ENCODE measurements at regions not wholly inside any gene's neighbourhood (a gene's known extent, or its start where the extent isn't known, plus 50 kb on each side); places are given as distances from the start of the nearest gene placed in this dataset.

DNA sequence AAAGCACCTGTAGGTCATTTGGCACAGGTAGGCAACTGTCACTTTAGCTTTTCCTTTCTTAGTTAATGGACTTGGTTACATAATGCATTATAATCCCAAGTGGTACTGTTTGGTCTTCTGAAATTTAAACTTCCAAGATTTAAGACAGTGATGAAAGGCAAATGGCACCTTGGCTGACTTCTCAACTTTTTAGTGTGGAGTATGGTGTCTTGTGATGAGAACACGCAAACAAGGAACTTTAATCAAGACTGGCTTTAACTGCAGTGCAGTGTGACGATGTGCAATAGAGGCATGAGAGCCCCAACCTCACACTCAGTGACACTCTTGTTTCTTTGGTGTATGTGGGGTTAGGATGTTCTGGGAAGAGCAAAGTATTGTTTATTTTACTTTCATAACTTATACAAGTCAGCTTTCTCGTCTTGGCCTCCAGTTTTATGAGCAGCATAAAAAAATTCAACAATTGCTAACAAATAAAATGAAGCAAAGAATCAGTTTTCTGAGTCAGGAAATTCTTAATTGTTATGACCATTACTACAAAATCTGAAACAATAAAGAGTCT lies 171.9 kb downstream of the MAD2L1 start (continued):
- TF ChIP-seq, protein P1, sequence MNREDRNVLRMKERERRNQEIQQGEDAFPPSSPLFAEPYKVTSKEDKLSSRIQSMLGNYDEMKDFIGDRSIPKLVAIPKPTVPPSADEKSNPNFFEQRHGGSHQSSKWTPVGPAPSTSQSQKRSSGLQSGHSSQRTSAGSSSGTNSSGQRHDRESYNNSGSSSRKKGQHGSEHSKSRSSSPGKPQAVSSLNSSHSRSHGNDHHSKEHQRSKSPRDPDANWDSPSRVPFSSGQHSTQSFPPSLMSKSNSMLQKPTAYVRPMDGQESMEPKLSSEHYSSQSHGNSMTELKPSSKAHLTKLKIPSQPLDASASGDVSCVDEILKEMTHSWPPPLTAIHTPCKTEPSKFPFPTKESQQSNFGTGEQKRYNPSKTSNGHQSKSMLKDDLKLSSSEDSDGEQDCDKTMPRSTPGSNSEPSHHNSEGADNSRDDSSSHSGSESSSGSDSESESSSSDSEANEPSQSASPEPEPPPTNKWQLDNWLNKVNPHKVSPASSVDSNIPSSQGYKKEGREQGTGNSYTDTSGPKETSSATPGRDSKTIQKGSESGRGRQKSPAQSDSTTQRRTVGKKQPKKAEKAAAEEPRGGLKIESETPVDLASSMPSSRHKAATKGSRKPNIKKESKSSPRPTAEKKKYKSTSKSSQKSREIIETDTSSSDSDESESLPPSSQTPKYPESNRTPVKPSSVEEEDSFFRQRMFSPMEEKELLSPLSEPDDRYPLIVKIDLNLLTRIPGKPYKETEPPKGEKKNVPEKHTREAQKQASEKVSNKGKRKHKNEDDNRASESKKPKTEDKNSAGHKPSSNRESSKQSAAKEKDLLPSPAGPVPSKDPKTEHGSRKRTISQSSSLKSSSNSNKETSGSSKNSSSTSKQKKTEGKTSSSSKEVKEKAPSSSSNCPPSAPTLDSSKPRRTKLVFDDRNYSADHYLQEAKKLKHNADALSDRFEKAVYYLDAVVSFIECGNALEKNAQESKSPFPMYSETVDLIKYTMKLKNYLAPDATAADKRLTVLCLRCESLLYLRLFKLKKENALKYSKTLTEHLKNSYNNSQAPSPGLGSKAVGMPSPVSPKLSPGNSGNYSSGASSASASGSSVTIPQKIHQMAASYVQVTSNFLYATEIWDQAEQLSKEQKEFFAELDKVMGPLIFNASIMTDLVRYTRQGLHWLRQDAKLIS (CRISPR knock-in tag; IDR thresholded peaks at IDR 0.05) = no peak
- no peak for TF ChIP-seq ZSCAN32 (CRISPR knock-in tag; IDR thresholded peaks at IDR 0.05)
- TF ChIP-seq DIDO1 (tag; IDR thresholded peaks at IDR 0.05; ENCODE audit: low read depth) = no peak
- no peak for TF ChIP-seq PHTF2 (CRISPR knock-in tag; IDR thresholded peaks at IDR 0.05)
- no peak for TF ChIP-seq BRD9 (IDR thresholded peaks at IDR 0.05; ENCODE audit: low read depth, partially characterized antibody)
- TF ChIP-seq NFATC3 (IDR thresholded peaks at IDR 0.05) = no peak

DNA sequence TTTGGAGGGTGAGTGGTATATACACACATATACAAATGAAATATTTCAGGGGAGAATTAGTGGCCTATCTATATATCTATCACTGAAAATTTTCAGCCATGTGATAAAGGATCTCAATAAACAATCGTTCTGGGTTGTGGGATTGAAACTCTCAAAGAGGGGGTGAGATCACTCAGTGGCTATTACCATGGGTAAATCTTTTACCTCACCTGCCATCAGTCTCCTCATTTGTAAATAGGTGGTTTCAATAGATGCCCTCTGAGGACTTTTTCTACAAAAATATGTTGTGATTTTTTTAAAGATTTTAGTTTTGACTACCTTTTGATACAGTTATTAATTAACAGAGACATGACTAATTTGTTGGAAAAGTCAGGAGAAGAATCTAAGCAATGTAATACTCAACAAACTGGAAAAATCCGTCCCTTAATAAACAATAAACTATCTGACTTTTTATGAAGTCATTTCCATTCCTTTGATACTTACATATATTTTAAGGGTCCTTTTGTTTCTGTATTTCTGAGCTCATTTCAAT lies 192.8 kb downstream of the MAD2L1 start:
- Histone ChIP-seq H3K4me1 (replicated peaks in 1 of 2; ENCODE audit: control insufficient read depth in 2 of 2, insufficient read depth in 2 of 2, low read length in 2 of 2) (no peaks in the 10 kb centered on the region), H2AFZ (ENCODE audit: low read depth, low read length) (no peak overlapping the region), H3K27ac (ENCODE audit: extremely low read depth, low read depth, low read length) (no peak overlapping the region), H4K20me1 (replicated peaks; ENCODE audit: control insufficient read depth, insufficient read depth, low read length) (no peaks in the 10 kb centered on the region), H3K79me2 (ENCODE audit: control insufficient read depth, insufficient read depth, low read length) (no peaks in the 10 kb centered on the region), H3K9me1 (ENCODE audit: control insufficient read depth, insufficient read depth, low read length) (no peaks in the 10 kb centered on the region), H3K9me3 (replicated peaks; ENCODE audit: control insufficient read depth, insufficient read depth, low read depth, low read length) (no peaks in the 10 kb centered on the region), H3K4me2 (ENCODE audit: insufficient read depth, low read length) (no peak overlapping the region), H3K4me3 (no peak overlapping the region), H3K36me3 (ENCODE audit: control insufficient read depth, insufficient read depth, low read length) (no peaks in the 10 kb centered on the region), H3K27me3 (ENCODE audit: control insufficient read depth in 2 of 2, insufficient read depth in 2 of 2, low read length in 2 of 2) (no peaks in the 10 kb centered on the region), H3K9ac (ENCODE audit: insufficient read depth in 1 of 2, low read depth in 2 of 2, low read length in 2 of 2) (no peak overlapping the region)
- ChIA-PET POLR2A (no interaction called here), CTCF (ENCODE audit: low intra/inter-chr PET ratio) (no interaction called here)
- intact Hi-C loops (cut with micrococcal nuclease) (no loop called here), in situ Hi-C loops (cut with MboI) (no loop called here)
- ATAC-seq (no peak), FAIRE-seq (no peak), DNase-seq (ENCODE audit: extremely low read depth in 1 of 4, low spot score in 3 of 4) (no peak)
- 0% methylated on average over 2 of the region's 2 CpGs for WGBS (ENCODE audit: insufficient coverage, low coverage, missing lambda C conversion rate)
- BruUV-seq (replicated peaks) = no TSS peak
- TF ChIP-seq BACH1 (tag; IDR thresholded peaks at IDR 0.05) (no peak), MAFK (IDR thresholded peaks at IDR 0.05; ENCODE audit: low read length) (no peak), SMAD3 (CRISPR knock-in tag; conservative IDR thresholded peaks at IDR 0.05) (no peak)
- TF ChIP-seq, protein P2, sequence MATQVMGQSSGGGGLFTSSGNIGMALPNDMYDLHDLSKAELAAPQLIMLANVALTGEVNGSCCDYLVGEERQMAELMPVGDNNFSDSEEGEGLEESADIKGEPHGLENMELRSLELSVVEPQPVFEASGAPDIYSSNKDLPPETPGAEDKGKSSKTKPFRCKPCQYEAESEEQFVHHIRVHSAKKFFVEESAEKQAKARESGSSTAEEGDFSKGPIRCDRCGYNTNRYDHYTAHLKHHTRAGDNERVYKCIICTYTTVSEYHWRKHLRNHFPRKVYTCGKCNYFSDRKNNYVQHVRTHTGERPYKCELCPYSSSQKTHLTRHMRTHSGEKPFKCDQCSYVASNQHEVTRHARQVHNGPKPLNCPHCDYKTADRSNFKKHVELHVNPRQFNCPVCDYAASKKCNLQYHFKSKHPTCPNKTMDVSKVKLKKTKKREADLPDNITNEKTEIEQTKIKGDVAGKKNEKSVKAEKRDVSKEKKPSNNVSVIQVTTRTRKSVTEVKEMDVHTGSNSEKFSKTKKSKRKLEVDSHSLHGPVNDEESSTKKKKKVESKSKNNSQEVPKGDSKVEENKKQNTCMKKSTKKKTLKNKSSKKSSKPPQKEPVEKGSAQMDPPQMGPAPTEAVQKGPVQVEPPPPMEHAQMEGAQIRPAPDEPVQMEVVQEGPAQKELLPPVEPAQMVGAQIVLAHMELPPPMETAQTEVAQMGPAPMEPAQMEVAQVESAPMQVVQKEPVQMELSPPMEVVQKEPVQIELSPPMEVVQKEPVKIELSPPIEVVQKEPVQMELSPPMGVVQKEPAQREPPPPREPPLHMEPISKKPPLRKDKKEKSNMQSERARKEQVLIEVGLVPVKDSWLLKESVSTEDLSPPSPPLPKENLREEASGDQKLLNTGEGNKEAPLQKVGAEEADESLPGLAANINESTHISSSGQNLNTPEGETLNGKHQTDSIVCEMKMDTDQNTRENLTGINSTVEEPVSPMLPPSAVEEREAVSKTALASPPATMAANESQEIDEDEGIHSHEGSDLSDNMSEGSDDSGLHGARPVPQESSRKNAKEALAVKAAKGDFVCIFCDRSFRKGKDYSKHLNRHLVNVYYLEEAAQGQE (IDR thresholded peaks at IDR 0.05; ENCODE audit: borderline replicate concordance) = no peak
- TF ChIP-seq, protein P2 (CRISPR knock-in tag; IDR thresholded peaks at IDR 0.05; ENCODE audit: low read depth) = no peak

Data from K562 (cell line).